ENCODE measurements at regions not wholly inside any gene's neighbourhood (a gene's known extent, or its start where the extent isn't known, plus 50 kb on each side); places are given as distances from the start of the nearest gene placed in this dataset.

DNA sequence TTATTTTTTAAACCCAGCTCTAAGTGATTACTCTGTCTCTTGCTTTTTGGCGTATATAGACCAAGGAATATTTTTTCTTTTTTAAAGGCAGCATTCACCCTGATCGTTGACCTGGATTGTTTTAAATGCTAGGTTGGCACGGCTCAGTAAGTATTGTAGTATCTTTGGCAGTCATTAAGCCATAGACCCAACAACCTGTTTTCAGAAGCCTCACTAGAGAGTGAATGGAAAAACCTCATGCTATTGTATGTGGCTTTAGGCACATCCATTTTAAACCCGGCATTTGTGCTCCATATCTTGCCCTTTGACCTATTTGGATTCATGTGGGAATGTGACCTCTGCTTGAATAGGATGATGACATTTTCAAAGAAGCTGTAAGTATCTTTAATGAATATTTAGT, 183.9 kb downstream of the SNCA start:
- Mint-ChIP-seq H3K9me3 (peaks cover 11% of the 10 kb centered on the region), H3K27ac (peak overlapping the region; percentile 26), H3K36me3 (no peaks in the 10 kb centered on the region), H3K27me3 (ENCODE audit: insufficient read depth, low read depth) (peaks cover 4% of the 10 kb centered on the region), H3K4me3 (no peak overlapping the region), H3K4me1 (peaks cover 25% of the 10 kb centered on the region)
- Histone ChIP-seq H3K4me3 (no peak overlapping the region), H3K36me3 (no peaks in the 10 kb centered on the region), H3K9me3 (ENCODE audit: low read depth) (no peaks in the 10 kb centered on the region), H2AFZ (replicated peaks) (no peak overlapping the region), H3K27ac (no peak overlapping the region), H4K20me1 (ENCODE audit: low read depth) (no peaks in the 10 kb centered on the region), H3K4me1 (peaks cover 14% of the 10 kb centered on the region), H3K79me2 (ENCODE audit: low read depth) (no peaks in the 10 kb centered on the region), H3F3A (ENCODE audit: low read depth) (no peaks in the 10 kb centered on the region), H3K4me2 (peak overlapping the region; percentile 53), H3K9ac (no peak overlapping the region), H3K27me3 (no peaks in the 10 kb centered on the region)
- no peak for TF ChIP-seq CTCF (IDR thresholded peaks at IDR 0.05)
- TF ChIP-seq EZH2 (IDR thresholded peaks at IDR 0.05) = no peak
- no peak for TF ChIP-seq EZH2phosphoT487 (IDR thresholded peaks at IDR 0.05)
- peak; percentile 45 for DNase-seq (ENCODE audit: low spot score)

DNA sequence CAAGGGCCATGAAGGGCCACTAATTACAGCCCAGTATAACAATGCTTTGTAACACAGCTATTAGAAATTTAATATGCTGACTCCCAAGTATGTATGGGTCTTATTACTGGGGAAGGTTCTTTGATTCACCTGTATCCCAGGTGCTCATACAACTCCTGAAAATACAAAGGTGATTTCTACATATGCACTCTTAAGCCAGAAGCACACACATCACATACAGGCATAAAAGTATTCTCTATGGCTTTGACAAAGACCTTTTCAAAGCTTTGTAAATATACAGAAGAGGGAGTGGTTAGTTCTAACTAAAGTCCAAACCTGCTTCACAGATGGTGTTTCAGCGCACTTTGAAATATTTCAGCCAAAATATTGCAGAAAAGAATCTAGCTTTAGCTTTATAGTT, 191.5 kb downstream of the SNCA start:
- Histone ChIP-seq H3K4me2 (no peak overlapping the region), H3F3A (ENCODE audit: low read depth) (peaks cover 11% of the 10 kb centered on the region), H3K9me3 (ENCODE audit: low read depth) (no peaks in the 10 kb centered on the region), H3K27me3 (peaks cover 8% of the 10 kb centered on the region), H4K20me1 (ENCODE audit: low read depth) (no peaks in the 10 kb centered on the region), H3K9ac (no peak overlapping the region), H3K79me2 (ENCODE audit: low read depth) (no peaks in the 10 kb centered on the region), H2AFZ (replicated peaks) (no peak overlapping the region), H3K27ac (no peak overlapping the region), H3K4me3 (no peak overlapping the region), H3K4me1 (peaks cover 9% of the 10 kb centered on the region), H3K36me3 (no peaks in the 10 kb centered on the region)
- Mint-ChIP-seq H3K27me3 (ENCODE audit: insufficient read depth, low read depth) (no peaks in the 10 kb centered on the region), H3K36me3 (no peaks in the 10 kb centered on the region), H3K4me3 (no peak overlapping the region), H3K4me1 (peaks cover 14% of the 10 kb centered on the region), H3K9me3 (peaks cover 20% of the 10 kb centered on the region), H3K27ac (no peak overlapping the region)
- no peak for DNase-seq (ENCODE audit: low spot score)
- TF ChIP-seq CTCF (IDR thresholded peaks at IDR 0.05) = no peak
- TF ChIP-seq EZH2 (IDR thresholded peaks at IDR 0.05) = no peak
- no peak for TF ChIP-seq EZH2phosphoT487 (IDR thresholded peaks at IDR 0.05)

DNA sequence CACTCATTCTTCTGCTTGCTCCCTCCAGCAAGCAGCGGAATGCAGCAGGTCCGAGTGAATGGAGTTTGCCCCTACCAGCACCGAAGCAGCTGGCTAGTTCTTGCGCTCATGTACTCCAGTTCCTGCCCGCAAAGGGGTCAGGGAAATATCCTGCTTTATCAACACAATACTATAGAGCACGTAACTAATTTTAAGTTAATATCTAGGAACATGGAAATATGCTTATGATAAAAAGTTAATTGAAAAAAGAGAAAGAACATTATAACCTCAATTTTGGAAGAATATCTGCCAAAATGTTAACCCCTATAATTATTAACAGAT, 195.6 kb downstream of the SNCA start:
- DNase-seq (ENCODE audit: low spot score) = no peak
- H3K9ac ChIP-seq = no peak overlapping the region
- H3K9me3 Mint-ChIP-seq = peaks cover 2% of the 10 kb centered on the region
- no peak overlapping the region for H3K27ac ChIP-seq
- no peaks in the 10 kb centered on the region for H3K9me3 ChIP-seq (ENCODE audit: low read depth)
- TF ChIP-seq EZH2 (IDR thresholded peaks at IDR 0.05) (no peak), CTCF (IDR thresholded peaks at IDR 0.05) (no peak), EZH2phosphoT487 (IDR thresholded peaks at IDR 0.05) (no peak)
- no peaks in the 10 kb centered on the region for H4K20me1 ChIP-seq (ENCODE audit: low read depth)
- peaks cover 15% of the 10 kb centered on the region for H3F3A ChIP-seq (ENCODE audit: low read depth)
- H3K79me2 ChIP-seq (ENCODE audit: low read depth) = no peaks in the 10 kb centered on the region
- peak overlapping the region; percentile 27 for H3K4me3 Mint-ChIP-seq
- no peak overlapping the region for H3K4me3 ChIP-seq
- H3K4me1 Mint-ChIP-seq = peaks cover 14% of the 10 kb centered on the region
- H3K36me3 Mint-ChIP-seq = no peaks in the 10 kb centered on the region
- H3K27me3 Mint-ChIP-seq (ENCODE audit: insufficient read depth, low read depth) = no peaks in the 10 kb centered on the region
- no peaks in the 10 kb centered on the region for H3K36me3 ChIP-seq
- H2AFZ ChIP-seq (replicated peaks) = no peak overlapping the region
- H3K27ac Mint-ChIP-seq = peak overlapping the region; percentile 47
- H3K27me3 ChIP-seq = peaks cover 8% of the 10 kb centered on the region
- peaks cover 9% of the 10 kb centered on the region for H3K4me1 ChIP-seq
- peak overlapping the region; percentile 48 for H3K4me2 ChIP-seq

Data from neural progenitor cell (in vitro differentiated cells).